ENCODE measurements at regions not wholly inside any gene's neighbourhood (a gene's known extent, or its start where the extent isn't known, plus 50 kb on each side); places are given as distances from the start of the nearest gene placed in this dataset.

GRCh38 chr4:187178587-187178986, 454.9 kb upstream of the FAT1 start:
- TF ChIP-seq, protein P1, sequence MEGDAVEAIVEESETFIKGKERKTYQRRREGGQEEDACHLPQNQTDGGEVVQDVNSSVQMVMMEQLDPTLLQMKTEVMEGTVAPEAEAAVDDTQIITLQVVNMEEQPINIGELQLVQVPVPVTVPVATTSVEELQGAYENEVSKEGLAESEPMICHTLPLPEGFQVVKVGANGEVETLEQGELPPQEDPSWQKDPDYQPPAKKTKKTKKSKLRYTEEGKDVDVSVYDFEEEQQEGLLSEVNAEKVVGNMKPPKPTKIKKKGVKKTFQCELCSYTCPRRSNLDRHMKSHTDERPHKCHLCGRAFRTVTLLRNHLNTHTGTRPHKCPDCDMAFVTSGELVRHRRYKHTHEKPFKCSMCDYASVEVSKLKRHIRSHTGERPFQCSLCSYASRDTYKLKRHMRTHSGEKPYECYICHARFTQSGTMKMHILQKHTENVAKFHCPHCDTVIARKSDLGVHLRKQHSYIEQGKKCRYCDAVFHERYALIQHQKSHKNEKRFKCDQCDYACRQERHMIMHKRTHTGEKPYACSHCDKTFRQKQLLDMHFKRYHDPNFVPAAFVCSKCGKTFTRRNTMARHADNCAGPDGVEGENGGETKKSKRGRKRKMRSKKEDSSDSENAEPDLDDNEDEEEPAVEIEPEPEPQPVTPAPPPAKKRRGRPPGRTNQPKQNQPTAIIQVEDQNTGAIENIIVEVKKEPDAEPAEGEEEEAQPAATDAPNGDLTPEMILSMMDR (optimal IDR thresholded peaks at IDR 0.05 in 1 of 3, IDR thresholded peaks at IDR 0.05 in 1 of 3, conservative IDR thresholded peaks at IDR 0.05 in 1 of 3; ENCODE audit: extremely low read depth in 1 of 3, insufficient read depth in 2 of 3, low read length in 3 of 3): no peak
- no peak for TF ChIP-seq EZH2 (IDR thresholded peaks at IDR 0.05; ENCODE audit: low read length)
- Histone ChIP-seq H3K36me3 (ENCODE audit: control insufficient read depth in 2 of 2, extremely low read depth in 1 of 2, insufficient read depth in 2 of 2, low read length in 2 of 2) (no peaks in the 10 kb centered on the region), H3K9me3 (ENCODE audit: control insufficient read depth, low read depth, low read length) (no peaks in the 10 kb centered on the region), H3K27me3 (ENCODE audit: control insufficient read depth, extremely low read depth, insufficient read depth, low read length) (no peaks in the 10 kb centered on the region), H3K79me2 (ENCODE audit: control insufficient read depth, insufficient read depth, low read length) (no peaks in the 10 kb centered on the region), H3K9ac (ENCODE audit: control insufficient read depth, extremely low read depth, insufficient read depth, low read length) (no peak overlapping the region), H2AFZ (ENCODE audit: control insufficient read depth, low read length) (no peak overlapping the region), H3K4me1 (ENCODE audit: control insufficient read depth, extremely low read depth, insufficient read depth, low read length) (no peaks in the 10 kb centered on the region), H3K4me2 (ENCODE audit: control insufficient read depth, extremely low read depth, insufficient read depth, low read depth, low read length) (no peak overlapping the region), H4K20me1 (ENCODE audit: control insufficient read depth, extremely low read depth, insufficient read depth, low read length) (no peaks in the 10 kb centered on the region), H3K27ac (ENCODE audit: control insufficient read depth, insufficient read depth, low read length) (no peak overlapping the region), H3K4me3 (ENCODE audit: control insufficient read depth in 2 of 3, extremely low read depth in 1 of 3, insufficient read depth in 2 of 3, low read depth in 1 of 3, low read length in 3 of 3) (no peak overlapping the region), H3K9me1 (ENCODE audit: control insufficient read depth, extremely low read depth, insufficient read depth, low read length) (no peaks in the 10 kb centered on the region)
- no peak for FAIRE-seq
- no peak for DNase-seq (ENCODE audit: low read depth, low spot score)
- dilution Hi-C loops (cut with MboI; ENCODE audit: extremely low pct_ligation_motif_present, low sequenced_read_pairs): no loop called here

DNA sequence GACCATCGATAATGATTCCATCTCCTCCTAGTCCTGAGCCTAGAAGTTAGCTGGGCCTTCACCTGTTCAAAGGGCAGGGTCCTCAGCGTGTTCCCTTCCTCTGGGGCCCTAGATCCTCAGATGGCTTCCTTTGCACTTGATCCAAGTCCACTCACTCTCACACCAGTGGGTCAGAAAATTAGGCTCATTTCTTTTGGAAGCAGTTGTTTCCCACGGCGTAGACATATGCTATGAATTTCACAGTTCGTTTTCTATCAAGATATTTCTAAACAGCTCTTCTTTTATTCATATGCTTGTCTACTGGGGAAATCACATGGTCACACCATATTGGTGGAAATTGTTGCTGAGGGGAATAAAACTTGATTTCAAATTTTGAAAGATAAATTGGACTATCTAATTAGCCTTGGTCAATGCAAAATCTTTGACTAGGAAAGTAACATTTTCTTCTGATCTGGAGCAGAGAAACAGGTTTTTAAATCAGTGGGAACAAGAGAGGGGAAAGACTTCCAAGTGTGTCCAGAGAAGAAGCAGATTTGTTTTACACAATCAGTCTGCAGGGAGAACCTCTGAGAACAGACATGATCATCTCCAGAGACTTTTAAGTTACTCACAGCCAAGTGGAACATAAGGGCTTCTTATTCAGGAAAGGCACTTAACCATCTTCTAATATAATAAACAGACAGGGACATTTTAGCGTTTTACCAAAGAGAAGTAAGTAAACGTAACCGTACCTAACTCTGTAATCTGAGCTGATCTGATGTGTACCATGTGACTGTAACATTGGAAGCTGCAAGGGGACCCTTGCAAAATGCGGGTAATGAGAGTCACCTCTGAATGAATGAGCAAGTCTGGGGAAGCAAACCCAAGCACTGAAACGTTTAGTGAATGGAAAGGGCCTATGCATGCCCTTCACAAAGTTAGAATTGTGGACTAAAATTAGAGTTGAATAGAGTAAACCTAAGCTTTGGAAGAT, 455.7 kb upstream of the FAT1 start:
- Histone ChIP-seq H2AFZ (ENCODE audit: control insufficient read depth, low read length) (no peak overlapping the region), H3K4me2 (ENCODE audit: control insufficient read depth, extremely low read depth, insufficient read depth, low read depth, low read length) (no peak overlapping the region), H3K36me3 (ENCODE audit: control insufficient read depth in 2 of 2, extremely low read depth in 1 of 2, insufficient read depth in 2 of 2, low read length in 2 of 2) (no peaks in the 10 kb centered on the region), H3K9ac (ENCODE audit: control insufficient read depth, extremely low read depth, insufficient read depth, low read length) (no peak overlapping the region), H3K9me1 (ENCODE audit: control insufficient read depth, extremely low read depth, insufficient read depth, low read length) (no peaks in the 10 kb centered on the region), H3K9me3 (ENCODE audit: control insufficient read depth, low read depth, low read length) (no peaks in the 10 kb centered on the region), H3K27ac (ENCODE audit: control insufficient read depth, insufficient read depth, low read length) (no peak overlapping the region), H3K4me1 (ENCODE audit: control insufficient read depth, extremely low read depth, insufficient read depth, low read length) (peaks cover 3% of the 10 kb centered on the region), H3K27me3 (ENCODE audit: control insufficient read depth, extremely low read depth, insufficient read depth, low read length) (no peaks in the 10 kb centered on the region), H3K79me2 (ENCODE audit: control insufficient read depth, insufficient read depth, low read length) (no peaks in the 10 kb centered on the region), H3K4me3 (ENCODE audit: control insufficient read depth in 2 of 3, extremely low read depth in 1 of 3, insufficient read depth in 2 of 3, low read depth in 1 of 3, low read length in 3 of 3) (no peak overlapping the region), H4K20me1 (ENCODE audit: control insufficient read depth, extremely low read depth, insufficient read depth, low read length) (no peaks in the 10 kb centered on the region)
- dilution Hi-C loops (cut with MboI; ENCODE audit: extremely low pct_ligation_motif_present, low sequenced_read_pairs): no loop called here
- DNase-seq (ENCODE audit: low read depth, low spot score) (no peak), FAIRE-seq (no peak)
- TF ChIP-seq, protein P1 (optimal IDR thresholded peaks at IDR 0.05 in 1 of 3, IDR thresholded peaks at IDR 0.05 in 1 of 3, conservative IDR thresholded peaks at IDR 0.05 in 1 of 3; ENCODE audit: extremely low read depth in 1 of 3, insufficient read depth in 2 of 3, low read length in 3 of 3): no peak
- TF ChIP-seq EZH2 (IDR thresholded peaks at IDR 0.05; ENCODE audit: low read length): no peak
